ENCODE measurements at regions not wholly inside any gene's neighbourhood (a gene's known extent, or its start where the extent isn't known, plus 50 kb on each side); places are given as distances from the start of the nearest gene placed in this dataset.

- TF ChIP-seq CTCF (IDR thresholded peaks at IDR 0.05; ENCODE audit: low read length), result no peak
- TF ChIP-seq EZH2phosphoT487 (IDR thresholded peaks at IDR 0.05; ENCODE audit: low read length), result no peak
- no peak for TF ChIP-seq EZH2 (optimal IDR thresholded peaks at IDR 0.05; ENCODE audit: low read depth, low read length)
Measured at GRCh38 chr5:157951673-157952373, 92.9 kb upstream of the CLINT1 start.

Measured in MM.1S (cell line).